ENCODE measurements at regions not wholly inside any gene's neighbourhood (a gene's known extent, or its start where the extent isn't known, plus 50 kb on each side); places are given as distances from the start of the nearest gene placed in this dataset.

DNA sequence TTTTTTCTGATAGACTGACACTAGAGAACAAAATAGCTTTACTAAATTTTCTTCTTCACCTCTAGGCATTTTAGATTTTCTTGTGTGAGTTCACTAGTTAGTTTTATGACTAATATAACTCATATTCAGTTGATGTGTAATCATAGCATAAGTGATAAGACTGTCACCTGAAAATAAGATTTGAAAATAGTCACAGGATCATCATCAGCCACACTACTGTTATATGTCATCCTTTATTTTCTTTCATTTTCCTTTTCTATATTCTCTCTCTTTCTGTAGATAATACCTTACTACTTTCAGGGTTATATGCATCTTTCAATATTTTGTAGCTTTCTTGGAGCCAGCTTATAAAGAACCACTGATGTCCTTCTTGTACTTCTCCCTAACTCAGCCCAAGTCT lies 292.6 kb downstream of the TDRD3 start:
- Mint-ChIP-seq H3K27me3 (ENCODE audit: unreplicated experiment) (no peaks in the 10 kb centered on the region), H3K27ac (ENCODE audit: unreplicated experiment) (no peak overlapping the region), H3K4me3 (ENCODE audit: unreplicated experiment) (no peak overlapping the region), H3K4me1 (ENCODE audit: low read depth, unreplicated experiment) (peaks cover 4% of the 10 kb centered on the region), H3K36me3 (ENCODE audit: unreplicated experiment) (no peaks in the 10 kb centered on the region), H3K9me3 (ENCODE audit: unreplicated experiment) (no peaks in the 10 kb centered on the region)
- TF ChIP-seq, protein P1, sequence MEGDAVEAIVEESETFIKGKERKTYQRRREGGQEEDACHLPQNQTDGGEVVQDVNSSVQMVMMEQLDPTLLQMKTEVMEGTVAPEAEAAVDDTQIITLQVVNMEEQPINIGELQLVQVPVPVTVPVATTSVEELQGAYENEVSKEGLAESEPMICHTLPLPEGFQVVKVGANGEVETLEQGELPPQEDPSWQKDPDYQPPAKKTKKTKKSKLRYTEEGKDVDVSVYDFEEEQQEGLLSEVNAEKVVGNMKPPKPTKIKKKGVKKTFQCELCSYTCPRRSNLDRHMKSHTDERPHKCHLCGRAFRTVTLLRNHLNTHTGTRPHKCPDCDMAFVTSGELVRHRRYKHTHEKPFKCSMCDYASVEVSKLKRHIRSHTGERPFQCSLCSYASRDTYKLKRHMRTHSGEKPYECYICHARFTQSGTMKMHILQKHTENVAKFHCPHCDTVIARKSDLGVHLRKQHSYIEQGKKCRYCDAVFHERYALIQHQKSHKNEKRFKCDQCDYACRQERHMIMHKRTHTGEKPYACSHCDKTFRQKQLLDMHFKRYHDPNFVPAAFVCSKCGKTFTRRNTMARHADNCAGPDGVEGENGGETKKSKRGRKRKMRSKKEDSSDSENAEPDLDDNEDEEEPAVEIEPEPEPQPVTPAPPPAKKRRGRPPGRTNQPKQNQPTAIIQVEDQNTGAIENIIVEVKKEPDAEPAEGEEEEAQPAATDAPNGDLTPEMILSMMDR (IDR thresholded peaks at IDR 0.05; ENCODE audit: partially characterized antibody, unreplicated experiment): no peak
- no peak for DNase-seq

DNA sequence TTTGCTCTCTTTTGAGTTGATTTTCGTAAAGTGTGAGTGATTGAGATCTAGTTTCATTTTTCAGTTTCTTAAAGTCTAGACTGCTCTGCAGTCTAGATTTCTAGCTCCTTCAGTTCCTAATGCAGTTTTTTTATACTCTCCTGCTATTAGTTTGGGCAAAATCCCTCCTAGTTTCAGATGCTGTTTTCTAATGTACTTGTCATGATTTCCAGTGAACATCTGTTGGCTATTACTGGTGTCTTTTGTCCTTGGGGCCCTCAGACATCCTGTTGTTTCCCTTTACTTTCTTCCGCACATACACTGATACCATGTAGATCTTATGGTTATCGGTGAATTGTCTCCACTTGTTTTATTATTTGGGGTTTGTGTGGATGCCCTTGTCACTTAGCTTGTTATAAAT lies 292.1 kb downstream of the TDRD3 start:
- no peaks in the 10 kb centered on the region for H3K36me3 Mint-ChIP-seq (ENCODE audit: unreplicated experiment)
- H3K9me3 Mint-ChIP-seq (ENCODE audit: unreplicated experiment): no peaks in the 10 kb centered on the region
- H3K4me3 Mint-ChIP-seq (ENCODE audit: unreplicated experiment): no peak overlapping the region
- no peaks in the 10 kb centered on the region for H3K27me3 Mint-ChIP-seq (ENCODE audit: unreplicated experiment)
- no peak overlapping the region for H3K27ac Mint-ChIP-seq (ENCODE audit: unreplicated experiment)
- TF ChIP-seq, protein P1 (IDR thresholded peaks at IDR 0.05; ENCODE audit: partially characterized antibody, unreplicated experiment): no peak
- no peak for DNase-seq
- peaks cover 4% of the 10 kb centered on the region for H3K4me1 Mint-ChIP-seq (ENCODE audit: low read depth, unreplicated experiment)

DNA sequence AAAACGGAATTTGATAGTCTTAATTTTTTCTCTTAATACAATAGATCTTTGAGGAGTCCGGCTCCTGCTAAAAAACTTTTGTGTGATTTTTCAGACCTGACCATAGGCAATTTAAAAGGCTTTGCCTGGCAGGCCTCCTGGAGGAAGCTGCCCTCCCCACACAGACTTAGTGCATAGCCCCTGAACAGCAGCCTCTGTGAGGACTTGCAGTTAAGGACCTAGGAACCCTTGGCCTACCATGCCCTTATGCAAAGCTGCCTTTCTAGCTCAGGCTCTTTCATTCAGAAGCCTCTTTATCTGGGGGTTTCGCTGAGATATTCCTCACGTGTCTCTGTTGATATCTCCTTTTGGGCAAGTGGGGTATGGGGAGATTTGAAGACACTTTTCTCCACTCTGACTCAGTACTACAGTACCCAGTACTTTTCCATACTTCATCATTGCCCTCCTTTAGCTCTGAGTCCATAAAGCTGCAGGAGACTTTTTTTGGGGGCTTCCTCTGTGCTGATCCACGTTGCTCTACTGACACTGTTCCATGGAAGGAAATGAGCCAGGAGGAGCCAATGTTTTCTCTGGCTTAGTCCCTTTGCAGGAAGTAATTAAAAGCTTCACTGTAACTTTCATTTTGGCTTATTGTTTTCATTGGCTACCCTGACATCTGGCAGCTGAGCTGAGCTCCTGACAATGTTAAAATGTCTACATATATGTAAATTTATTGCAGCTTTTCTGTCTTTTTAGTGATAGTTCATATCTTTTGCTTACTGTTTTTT lies 283.1 kb downstream of the TDRD3 start:
- TF ChIP-seq, protein P1 (IDR thresholded peaks at IDR 0.05; ENCODE audit: partially characterized antibody, unreplicated experiment): no peak
- no peak for DNase-seq
- Mint-ChIP-seq H3K4me1 (ENCODE audit: low read depth, unreplicated experiment) (no peaks in the 10 kb centered on the region), H3K27me3 (ENCODE audit: unreplicated experiment) (no peaks in the 10 kb centered on the region), H3K27ac (ENCODE audit: unreplicated experiment) (no peak overlapping the region), H3K36me3 (ENCODE audit: unreplicated experiment) (no peaks in the 10 kb centered on the region), H3K4me3 (ENCODE audit: unreplicated experiment) (no peak overlapping the region), H3K9me3 (ENCODE audit: unreplicated experiment) (no peaks in the 10 kb centered on the region)

DNA sequence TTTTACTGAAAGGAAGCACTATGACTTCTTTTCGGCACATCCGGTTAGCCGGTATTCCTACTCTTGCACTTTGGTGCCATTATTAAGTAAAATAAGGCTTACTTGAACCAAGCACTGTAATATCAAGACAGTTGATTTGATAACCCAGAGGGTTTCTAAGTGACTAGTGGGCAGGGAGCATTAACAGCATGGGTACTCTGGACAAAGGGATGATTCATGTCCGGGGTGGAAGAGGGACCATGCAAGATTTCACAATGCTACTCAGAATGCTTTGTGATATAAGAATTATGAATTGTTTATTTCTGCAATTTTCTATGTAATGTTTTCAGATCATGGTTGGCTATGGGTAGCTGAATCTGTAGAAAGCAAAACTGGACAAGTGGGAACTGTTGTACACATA lies 282.1 kb downstream of the TDRD3 start:
- TF ChIP-seq, protein P1 (IDR thresholded peaks at IDR 0.05; ENCODE audit: partially characterized antibody, unreplicated experiment): no peak
- Mint-ChIP-seq H3K4me1 (ENCODE audit: low read depth, unreplicated experiment) (no peaks in the 10 kb centered on the region), H3K27ac (ENCODE audit: unreplicated experiment) (no peak overlapping the region), H3K27me3 (ENCODE audit: unreplicated experiment) (no peaks in the 10 kb centered on the region), H3K36me3 (ENCODE audit: unreplicated experiment) (no peaks in the 10 kb centered on the region), H3K4me3 (ENCODE audit: unreplicated experiment) (no peak overlapping the region), H3K9me3 (ENCODE audit: unreplicated experiment) (no peaks in the 10 kb centered on the region)
- DNase-seq: no peak

DNA sequence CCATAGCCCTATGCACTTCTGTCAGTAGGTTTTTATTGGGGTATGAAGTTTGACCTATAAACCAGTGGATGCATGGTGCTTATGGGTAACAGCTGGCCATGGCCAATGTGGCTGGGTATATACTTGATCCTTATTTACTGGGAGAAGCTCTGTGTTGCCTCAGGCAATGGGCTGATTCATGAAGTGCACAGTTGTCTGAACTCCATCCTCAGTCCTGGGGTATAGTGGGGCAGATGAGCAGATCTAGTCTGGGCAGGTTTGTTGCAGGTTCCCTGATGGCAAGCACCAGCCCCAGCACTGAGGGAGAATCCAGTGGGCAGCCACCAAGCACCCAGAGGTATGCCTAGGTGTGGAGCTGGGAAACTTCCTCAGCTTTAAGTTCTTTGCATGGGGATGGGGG lies 274.4 kb downstream of the TDRD3 start:
- no peak overlapping the region for H3K27ac Mint-ChIP-seq (ENCODE audit: unreplicated experiment)
- H3K36me3 Mint-ChIP-seq (ENCODE audit: unreplicated experiment): peaks cover 6% of the 10 kb centered on the region
- no peak for DNase-seq
- no peaks in the 10 kb centered on the region for H3K4me1 Mint-ChIP-seq (ENCODE audit: low read depth, unreplicated experiment)
- TF ChIP-seq, protein P1 (IDR thresholded peaks at IDR 0.05; ENCODE audit: partially characterized antibody, unreplicated experiment): no peak
- no peak overlapping the region for H3K4me3 Mint-ChIP-seq (ENCODE audit: unreplicated experiment)
- H3K27me3 Mint-ChIP-seq (ENCODE audit: unreplicated experiment): no peaks in the 10 kb centered on the region
- H3K9me3 Mint-ChIP-seq (ENCODE audit: unreplicated experiment): no peaks in the 10 kb centered on the region
